ENCODE measurements at regions not wholly inside any gene's neighbourhood (a gene's known extent, or its start where the extent isn't known, plus 50 kb on each side); places are given as distances from the start of the nearest gene placed in this dataset.

- no peaks in the 10 kb centered on the region for H3K27me3 ChIP-seq (ENCODE audit: insufficient read depth, poor library complexity, severe bottlenecking)
- no peaks in the 10 kb centered on the region for H3K4me1 ChIP-seq (ENCODE audit: insufficient read depth, poor library complexity, severe bottlenecking)
- no peak overlapping the region for H3K4me3 ChIP-seq (ENCODE audit: severe bottlenecking)
- H3K36me3 ChIP-seq (ENCODE audit: low read depth): no peaks in the 10 kb centered on the region
- TF ChIP-seq CTCF (IDR thresholded peaks at IDR 0.05; ENCODE audit: poor library complexity, severe bottlenecking): no peak
- DNase-seq (ENCODE audit: low spot score) (no peak), ATAC-seq (ENCODE audit: low read depth) (no peak)
- no peak overlapping the region for H3K27ac ChIP-seq (ENCODE audit: poor library complexity, severe bottlenecking)
- H3K9me3 ChIP-seq (ENCODE audit: severe bottlenecking): no peaks in the 10 kb centered on the region
Measured at GRCh38 chr9:69984831-69985230, 58.8 kb upstream of the MAMDC2 start.

GRCh38 chr9:69985971-69986370 lies 57.7 kb upstream of the MAMDC2 start:
- Histone ChIP-seq H3K9me3 (ENCODE audit: severe bottlenecking) (no peaks in the 10 kb centered on the region), H3K4me3 (ENCODE audit: severe bottlenecking) (no peak overlapping the region), H3K36me3 (ENCODE audit: low read depth) (no peaks in the 10 kb centered on the region), H3K4me1 (ENCODE audit: insufficient read depth, poor library complexity, severe bottlenecking) (no peaks in the 10 kb centered on the region), H3K27me3 (ENCODE audit: insufficient read depth, poor library complexity, severe bottlenecking) (no peaks in the 10 kb centered on the region), H3K27ac (ENCODE audit: poor library complexity, severe bottlenecking) (no peak overlapping the region)
- TF ChIP-seq CTCF (IDR thresholded peaks at IDR 0.05; ENCODE audit: poor library complexity, severe bottlenecking): no peak
- ATAC-seq (ENCODE audit: low read depth): no peak
- no peak for DNase-seq (ENCODE audit: low spot score)

- no peak for TF ChIP-seq CTCF (IDR thresholded peaks at IDR 0.05; ENCODE audit: poor library complexity, severe bottlenecking)
- Histone ChIP-seq H3K4me3 (ENCODE audit: severe bottlenecking) (no peak overlapping the region), H3K4me1 (ENCODE audit: insufficient read depth, poor library complexity, severe bottlenecking) (no peaks in the 10 kb centered on the region), H3K36me3 (ENCODE audit: low read depth) (no peaks in the 10 kb centered on the region), H3K27ac (ENCODE audit: poor library complexity, severe bottlenecking) (no peak overlapping the region), H3K9me3 (ENCODE audit: severe bottlenecking) (no peaks in the 10 kb centered on the region), H3K27me3 (ENCODE audit: insufficient read depth, poor library complexity, severe bottlenecking) (no peaks in the 10 kb centered on the region)
- no peak for ATAC-seq (ENCODE audit: low read depth)
- DNase-seq (ENCODE audit: low spot score): no peak
Measured at GRCh38 chr9:69986970-69987369, 56.7 kb upstream of the MAMDC2 start.

GRCh38 chr9:69987457-69987856 lies 56.2 kb upstream of the MAMDC2 start:
- Histone ChIP-seq H3K27me3 (ENCODE audit: insufficient read depth, poor library complexity, severe bottlenecking) (no peaks in the 10 kb centered on the region), H3K4me3 (ENCODE audit: severe bottlenecking) (no peak overlapping the region), H3K36me3 (ENCODE audit: low read depth) (no peaks in the 10 kb centered on the region), H3K27ac (ENCODE audit: poor library complexity, severe bottlenecking) (no peak overlapping the region), H3K4me1 (ENCODE audit: insufficient read depth, poor library complexity, severe bottlenecking) (no peaks in the 10 kb centered on the region), H3K9me3 (ENCODE audit: severe bottlenecking) (no peaks in the 10 kb centered on the region)
- TF ChIP-seq CTCF (IDR thresholded peaks at IDR 0.05; ENCODE audit: poor library complexity, severe bottlenecking): no peak
- DNase-seq (ENCODE audit: low spot score): no peak
- no peak for ATAC-seq (ENCODE audit: low read depth)

- no peaks in the 10 kb centered on the region for H3K27me3 ChIP-seq (ENCODE audit: insufficient read depth, poor library complexity, severe bottlenecking)
- ATAC-seq (ENCODE audit: low read depth) (no peak), DNase-seq (ENCODE audit: low spot score) (no peak)
- H3K4me3 ChIP-seq (ENCODE audit: severe bottlenecking): no peak overlapping the region
- no peak for TF ChIP-seq CTCF (IDR thresholded peaks at IDR 0.05; ENCODE audit: poor library complexity, severe bottlenecking)
- H3K36me3 ChIP-seq (ENCODE audit: low read depth): no peaks in the 10 kb centered on the region
- no peak overlapping the region for H3K27ac ChIP-seq (ENCODE audit: poor library complexity, severe bottlenecking)
- H3K4me1 ChIP-seq (ENCODE audit: insufficient read depth, poor library complexity, severe bottlenecking): peaks cover 11% of the 10 kb centered on the region
- no peaks in the 10 kb centered on the region for H3K9me3 ChIP-seq (ENCODE audit: severe bottlenecking)
Measured at GRCh38 chr9:69993110-69993509, 50.5 kb upstream of the MAMDC2 start.

Data from RWPE2 (cell line).